ENCODE measurements at regions not wholly inside any gene's neighbourhood (a gene's known extent, or its start where the extent isn't known, plus 50 kb on each side); places are given as distances from the start of the nearest gene placed in this dataset.

- WGBS (ENCODE audit: insufficient coverage) = 100% methylated on average over 1 of the region's 3 CpGs
- no peak for DNase-seq
- Mint-ChIP-seq H3K27ac (no peak overlapping the region), H3K36me3 (no peaks in the 10 kb centered on the region), H3K27me3 (ENCODE audit: low read depth in 3 of 3) (peaks cover 0 to 2% (median 0%) of the 10 kb centered on the region in 3 donors), H3K9me3 (peaks cover 0 to 6% (median 0%) of the 10 kb centered on the region in 7 donors), H3K4me1 (no peaks in the 10 kb centered on the region), H3K4me3 (no peak overlapping the region)
- H4K20me1 ChIP-seq (ENCODE audit: insufficient read depth, low read length) = no peaks in the 10 kb centered on the region
- no peak overlapping the region for H3K4me2 ChIP-seq (replicated peaks; ENCODE audit: extremely low read depth, low read length, poor library complexity, severe bottlenecking)
- H3K79me2 ChIP-seq (ENCODE audit: insufficient read depth, low read length) = no peaks in the 10 kb centered on the region
- no peaks in the 10 kb centered on the region for H3K27me3 ChIP-seq (ENCODE audit: control insufficient read depth in 2 of 2, insufficient read depth in 2 of 2, low read length in 2 of 2)
- H3K36me3 ChIP-seq (replicated peaks in 1 of 2; ENCODE audit: control insufficient read depth in 1 of 2, insufficient read depth in 2 of 2, low read length in 2 of 2) = no peaks in the 10 kb centered on the region
- no peak overlapping the region for H3K9ac ChIP-seq (ENCODE audit: insufficient read depth, low read length, poor library complexity, severe bottlenecking)
- H2AFZ ChIP-seq (ENCODE audit: insufficient read depth, low read depth, low read length, poor library complexity, severe bottlenecking) = no peak overlapping the region
- H3K27ac ChIP-seq (ENCODE audit: low read depth in 1 of 2, low read length in 2 of 2) = no peak overlapping the region
- intact Hi-C loops (cut with micrococcal nuclease) = no loop called here
- TF ChIP-seq, protein P1, sequence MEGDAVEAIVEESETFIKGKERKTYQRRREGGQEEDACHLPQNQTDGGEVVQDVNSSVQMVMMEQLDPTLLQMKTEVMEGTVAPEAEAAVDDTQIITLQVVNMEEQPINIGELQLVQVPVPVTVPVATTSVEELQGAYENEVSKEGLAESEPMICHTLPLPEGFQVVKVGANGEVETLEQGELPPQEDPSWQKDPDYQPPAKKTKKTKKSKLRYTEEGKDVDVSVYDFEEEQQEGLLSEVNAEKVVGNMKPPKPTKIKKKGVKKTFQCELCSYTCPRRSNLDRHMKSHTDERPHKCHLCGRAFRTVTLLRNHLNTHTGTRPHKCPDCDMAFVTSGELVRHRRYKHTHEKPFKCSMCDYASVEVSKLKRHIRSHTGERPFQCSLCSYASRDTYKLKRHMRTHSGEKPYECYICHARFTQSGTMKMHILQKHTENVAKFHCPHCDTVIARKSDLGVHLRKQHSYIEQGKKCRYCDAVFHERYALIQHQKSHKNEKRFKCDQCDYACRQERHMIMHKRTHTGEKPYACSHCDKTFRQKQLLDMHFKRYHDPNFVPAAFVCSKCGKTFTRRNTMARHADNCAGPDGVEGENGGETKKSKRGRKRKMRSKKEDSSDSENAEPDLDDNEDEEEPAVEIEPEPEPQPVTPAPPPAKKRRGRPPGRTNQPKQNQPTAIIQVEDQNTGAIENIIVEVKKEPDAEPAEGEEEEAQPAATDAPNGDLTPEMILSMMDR (IDR thresholded peaks at IDR 0.05) = no peak
- H3K4me3 ChIP-seq (replicated peaks in 1 of 3; ENCODE audit: low read depth in 2 of 3, low read length in 3 of 3) = no peak overlapping the region
- no peaks in the 10 kb centered on the region for H3K9me3 ChIP-seq (replicated peaks in 1 of 2; ENCODE audit: control insufficient read depth in 1 of 2, insufficient read depth in 1 of 2, low read length in 2 of 2)
- no peaks in the 10 kb centered on the region for H3K4me1 ChIP-seq (ENCODE audit: control insufficient read depth in 1 of 2, insufficient read depth in 2 of 2, low read length in 2 of 2)
Observed at GRCh38 chr7:80379034-80379982, 132.6 kb downstream of the GNAT3 start.

DNA sequence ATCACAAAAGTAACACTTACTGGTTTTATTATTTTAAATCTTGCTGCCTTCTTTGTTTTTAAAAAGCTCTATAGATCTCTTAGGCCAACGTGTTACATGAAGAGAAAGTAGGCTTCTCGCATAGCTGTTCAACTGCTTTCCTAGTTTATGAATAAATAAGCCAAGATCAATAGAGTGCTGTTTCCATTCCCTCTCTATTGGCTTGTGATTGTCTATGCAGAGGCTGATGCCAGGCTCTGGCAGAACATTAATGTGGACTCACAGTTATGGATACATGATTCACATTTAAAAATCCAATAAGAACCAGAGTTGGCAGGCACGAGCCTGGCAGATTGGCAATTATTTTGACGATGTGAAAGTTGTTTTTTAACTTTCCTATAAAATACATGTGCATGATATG, 137.5 kb downstream of the GNAT3 start:
- TF ChIP-seq, protein P1 (IDR thresholded peaks at IDR 0.05) = no peak
- Mint-ChIP-seq H3K9me3 (peaks cover 0 to 6% (median 0%) of the 10 kb centered on the region in 7 donors), H3K4me3 (no peak overlapping the region), H3K27me3 (ENCODE audit: low read depth in 3 of 3) (peaks cover 0 to 3% (median 0%) of the 10 kb centered on the region in 3 donors), H3K36me3 (no peaks in the 10 kb centered on the region), H3K4me1 (no peaks in the 10 kb centered on the region), H3K27ac (no peak overlapping the region)
- intact Hi-C loops (cut with micrococcal nuclease) = no loop called here
- H3K4me2 ChIP-seq (replicated peaks; ENCODE audit: extremely low read depth, low read length, poor library complexity, severe bottlenecking) = no peak overlapping the region
- H4K20me1 ChIP-seq (ENCODE audit: insufficient read depth, low read length) = no peaks in the 10 kb centered on the region
- H3K4me3 ChIP-seq (replicated peaks in 1 of 3; ENCODE audit: low read depth in 2 of 3, low read length in 3 of 3) = no peak overlapping the region
- H3K4me1 ChIP-seq (ENCODE audit: control insufficient read depth in 1 of 2, insufficient read depth in 2 of 2, low read length in 2 of 2) = no peaks in the 10 kb centered on the region
- H3K9ac ChIP-seq (ENCODE audit: insufficient read depth, low read length, poor library complexity, severe bottlenecking) = no peak overlapping the region
- no peaks in the 10 kb centered on the region for H3K79me2 ChIP-seq (ENCODE audit: insufficient read depth, low read length)
- no peak for DNase-seq
- H3K27ac ChIP-seq (ENCODE audit: low read depth in 1 of 2, low read length in 2 of 2) = no peak overlapping the region
- no peaks in the 10 kb centered on the region for H3K36me3 ChIP-seq (replicated peaks in 1 of 2; ENCODE audit: control insufficient read depth in 1 of 2, insufficient read depth in 2 of 2, low read length in 2 of 2)
- H3K27me3 ChIP-seq (ENCODE audit: control insufficient read depth in 2 of 2, insufficient read depth in 2 of 2, low read length in 2 of 2) = no peaks in the 10 kb centered on the region
- H3K9me3 ChIP-seq (replicated peaks in 1 of 2; ENCODE audit: control insufficient read depth in 1 of 2, insufficient read depth in 1 of 2, low read length in 2 of 2) = no peaks in the 10 kb centered on the region
- WGBS (ENCODE audit: insufficient coverage) = no CpG with 5 or more reads among the region's 4 CpGs
- no peak overlapping the region for H2AFZ ChIP-seq (ENCODE audit: insufficient read depth, low read depth, low read length, poor library complexity, severe bottlenecking)
